GM12891 (cell line): ENCODE measurements at regions not wholly inside any gene's neighbourhood (a gene's known extent, or its start where the extent isn't known, plus 50 kb on each side); places are given as distances from the start of the nearest gene placed in this dataset.

Experiments
- DNase-seq: peaks from one replicate; pipeline ENCODE4 v3.0.0; 2011; ENCODE audit warnings: low spot score; ENCODE audit not compliant: insufficient read length
- FAIRE-seq: peaks from 2 replicates; lab custom pipeline; 2011; peaks lifted over from hg19 to GRCh38; lab: Jason Lieb, UNC
- PAX5 ChIP-seq: IDR thresholded peaks from 2 replicates; pipeline ENCODE4 v1.6.1; 2011; ENCODE audit warnings: low read length, moderate library complexity, mild to moderate bottlenecking; ENCODE audit not compliant: insufficient read depth, severe bottlenecking
- POLR2A ChIP-seq: IDR thresholded peaks from 2 replicates; pipeline ENCODE4 v1.6.1; 2011; ENCODE audit warnings: low read depth, low read length, control low read depth
- POLR2AphosphoS5 ChIP-seq: IDR thresholded peaks from 2 replicates; pipeline ENCODE4 v1.6.1; 2011; ENCODE audit warnings: low read depth, low read length, control low read depth
- POU2F2 ChIP-seq: IDR thresholded peaks from 2 replicates; pipeline ENCODE4 v1.6.1; 2011; ENCODE audit warnings: low read depth, mild to moderate bottlenecking, control low read depth, low read length, moderate library complexity
- SPI1 ChIP-seq: IDR thresholded peaks from 2 replicates; pipeline ENCODE4 v1.6.1; 2011; ENCODE audit warnings: low read depth, low read length, control low read depth
- TAF1 ChIP-seq: IDR thresholded peaks from 2 replicates; pipeline ENCODE4 v1.6.1; 2011; ENCODE audit warnings: low read depth, low read length, control low read depth

DNA sequence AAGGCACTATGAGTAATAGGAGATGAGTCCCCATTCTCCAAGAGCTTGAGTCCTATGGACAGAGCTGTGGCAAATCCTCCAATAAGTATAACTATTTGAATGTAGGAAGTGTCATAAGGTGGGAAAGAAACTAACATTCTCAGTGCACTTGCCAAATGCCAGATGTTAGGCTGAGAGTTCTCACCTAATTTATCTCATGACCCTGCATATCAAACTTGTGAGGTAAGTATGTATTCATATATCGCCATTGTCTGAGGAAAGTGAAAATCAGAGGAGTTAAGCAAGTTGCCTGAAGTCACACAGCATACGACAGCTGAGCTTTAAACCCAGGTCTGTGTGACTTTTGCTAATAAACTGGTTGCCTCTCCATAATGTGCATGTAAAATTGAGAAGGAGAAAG lies 169.5 kb downstream of the TTC32 start:
- FAIRE-seq (no peak), DNase-seq (no peak)
- no peak for TF ChIP-seq POU2F2
- TF ChIP-seq TAF1 = no peak
- no peak for TF ChIP-seq PAX5
- no peak for TF ChIP-seq POLR2AphosphoS5
- TF ChIP-seq SPI1 = no peak
- TF ChIP-seq POLR2A = no peak

DNA sequence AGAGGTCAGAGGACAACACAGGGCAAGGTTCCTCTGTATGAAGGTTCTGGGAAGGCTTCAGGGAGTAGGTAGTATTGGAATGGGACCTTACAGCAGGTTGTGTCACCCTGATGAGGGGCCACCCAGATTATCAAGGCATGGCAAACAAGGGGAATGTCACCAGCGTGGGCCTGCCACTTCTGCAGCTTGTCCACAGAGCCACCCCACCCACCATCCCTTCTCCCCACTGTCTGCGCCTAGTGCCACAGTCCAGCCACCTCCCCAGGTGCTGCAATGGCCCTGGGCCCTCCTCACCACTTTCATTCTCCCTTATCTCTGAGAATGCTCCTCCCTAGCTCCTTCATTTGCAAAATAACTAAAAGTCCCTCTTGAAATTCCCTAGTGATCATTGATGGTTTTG lies 170.3 kb downstream of the TTC32 start:
- TF ChIP-seq TAF1 (no peak), PAX5 (no peak), SPI1 (no peak), POLR2AphosphoS5 (no peak), POU2F2 (no peak), POLR2A (no peak)
- DNase-seq (no peak), FAIRE-seq (no peak)

DNA sequence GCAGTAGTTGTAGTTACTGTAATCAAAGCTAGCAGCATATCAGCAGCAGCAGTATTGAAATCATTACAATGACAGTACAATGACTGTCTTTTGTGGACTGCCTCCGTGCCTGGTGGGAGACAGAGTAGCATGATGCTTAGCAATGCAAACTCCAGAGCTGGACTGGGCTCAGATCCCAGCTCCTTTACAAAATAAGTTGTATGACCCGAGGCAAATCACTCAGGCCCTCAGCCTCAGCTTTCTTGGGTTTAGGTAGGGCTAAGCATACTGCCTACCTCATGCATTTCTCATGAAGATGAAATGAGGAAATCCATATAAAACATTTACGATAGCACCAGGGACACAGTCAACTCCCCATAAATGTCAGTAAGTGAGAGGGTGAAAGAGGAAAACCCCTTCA lies 170.7 kb downstream of the TTC32 start:
- no peak for TF ChIP-seq SPI1
- no peak for TF ChIP-seq POLR2A
- TF ChIP-seq TAF1 = no peak
- no peak for TF ChIP-seq POU2F2
- no peak for TF ChIP-seq PAX5
- no peak for TF ChIP-seq POLR2AphosphoS5
- FAIRE-seq (no peak), DNase-seq (no peak)

- TF ChIP-seq SPI1 (no peak), POLR2AphosphoS5 (no peak), TAF1 (no peak), POU2F2 (no peak), POLR2A (no peak), PAX5 (no peak)
- DNase-seq (no peak), FAIRE-seq (no peak)
Observed at GRCh38 chr2:19728125-19728524, 173.7 kb downstream of the TTC32 start.

GRCh38 chr2:19725392-19725791 lies 176.4 kb downstream of the TTC32 start:
- DNase-seq = no peak
- FAIRE-seq = no peak
- TF ChIP-seq POU2F2 = no peak
- no peak for TF ChIP-seq TAF1
- no peak for TF ChIP-seq SPI1
- TF ChIP-seq POLR2AphosphoS5 = no peak
- TF ChIP-seq POLR2A = no peak
- no peak for TF ChIP-seq PAX5

- DNase-seq = no peak
- no peak for FAIRE-seq
- TF ChIP-seq TAF1 (no peak), SPI1 (no peak), PAX5 (no peak), POU2F2 (no peak), POLR2AphosphoS5 (no peak), POLR2A (no peak)
Observed at GRCh38 chr2:19723021-19723420, 178.8 kb downstream of the TTC32 start.

GRCh38 chr2:19722531-19722971 lies 179.2 kb downstream of the TTC32 start:
- TF ChIP-seq POLR2A = no peak
- no peak for TF ChIP-seq POLR2AphosphoS5
- TF ChIP-seq POU2F2 = no peak
- no peak for TF ChIP-seq TAF1
- TF ChIP-seq PAX5 = no peak
- TF ChIP-seq SPI1 = no peak
- FAIRE-seq (no peak), DNase-seq (no peak)

GRCh38 chr2:19720306-19720705 lies 181.5 kb downstream of the TTC32 start:
- FAIRE-seq (no peak), DNase-seq (no peak)

GRCh38 chr2:19719540-19719939 lies 182.2 kb downstream of the TTC32 start:
- TF ChIP-seq POU2F2 (no peak), POLR2A (no peak), POLR2AphosphoS5 (no peak), SPI1 (no peak), TAF1 (no peak)
- DNase-seq = no peak
- FAIRE-seq = no peak

More at GRCh38 chr2:19720306-19720705, 181.5 kb downstream of the TTC32 start:
- no peak for TF ChIP-seq TAF1
- no peak for TF ChIP-seq POLR2AphosphoS5
- TF ChIP-seq POU2F2 = no peak
- TF ChIP-seq PAX5 = no peak
- TF ChIP-seq SPI1 = no peak
- TF ChIP-seq POLR2A = no peak

DNA sequence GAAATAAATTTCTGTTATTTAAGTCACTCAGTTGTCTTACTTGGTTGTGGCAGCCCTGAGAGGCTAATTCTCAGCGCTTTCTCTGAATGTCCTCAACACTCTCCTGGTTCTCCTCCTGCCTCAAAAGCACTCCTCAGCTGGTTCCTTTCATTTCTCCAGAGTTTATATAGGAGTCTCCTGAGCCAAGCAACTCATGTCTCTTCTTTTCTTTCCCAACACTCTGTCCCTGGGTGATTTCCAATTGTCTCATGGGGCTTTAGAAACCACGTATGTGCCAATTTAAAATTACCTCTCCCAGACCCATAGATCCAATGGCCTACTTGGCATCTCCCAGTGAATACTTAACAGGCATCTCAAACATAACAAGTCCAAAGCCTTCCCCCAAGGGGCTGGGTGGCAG lies 184.3 kb downstream of the TTC32 start:
- DNase-seq (no peak), FAIRE-seq (no peak)
- no peak for TF ChIP-seq POLR2A
- TF ChIP-seq TAF1 = no peak
- no peak for TF ChIP-seq POLR2AphosphoS5
- TF ChIP-seq SPI1 = no peak
- TF ChIP-seq POU2F2 = no peak
- no peak for TF ChIP-seq PAX5
